NCI-H82 treated with DMSO at 0.1 percent for 48 hours (cell line): ENCODE measurements at regions not wholly inside any gene's neighbourhood (a gene's known extent, or its start where the extent isn't known, plus 50 kb on each side); places are given as distances from the start of the nearest gene placed in this dataset.
"Not testable (repeated sequence)": the region's sequence is repeated elsewhere in the genome, so short reads cannot be mapped to it uniquely, and the experiment has no call there.

Experiments
- DNase-seq: peaks from one replicate; lab custom pipeline; 2025; ENCODE audit not compliant: unreplicated experiment; lab: John Stamatoyannopoulos, UW

GRCh38 chr7:157467496-157468212 is 130.8 kb downstream of the DNAJB6 start:
- no peak for DNase-seq

- DNase-seq, result no peak
Observed at GRCh38 chr7:157468221-157469111, 131.7 kb downstream of the DNAJB6 start.

GRCh38 chr7:157469181-157470016 is 132.6 kb downstream of the DNAJB6 start:
- no peak for DNase-seq

GRCh38 chr7:157470017-157470322 is 133.2 kb downstream of the DNAJB6 start:
- no peak for DNase-seq

GRCh38 chr7:157470701-157471131 is 133.9 kb downstream of the DNAJB6 start:
- DNase-seq, result no peak

- DNase-seq, result no peak
Observed at GRCh38 chr7:157471259-157472125, 134.7 kb downstream of the DNAJB6 start.

- DNase-seq, result no peak
Observed at GRCh38 chr7:157472311-157473050, 135.7 kb downstream of the DNAJB6 start.

- no peak for DNase-seq
Observed at GRCh38 chr7:157473051-157473569, 136.3 kb downstream of the DNAJB6 start.

- DNase-seq, result peak; percentile 5
Observed at GRCh38 chr7:157474685-157475084, 137.9 kb downstream of the DNAJB6 start.

GRCh38 chr7:157475095-157475494 is 138.3 kb downstream of the DNAJB6 start:
- no peak for DNase-seq

GRCh38 chr7:157475601-157476000 is 138.8 kb downstream of the DNAJB6 start:
- DNase-seq, result no peak

- no peak for DNase-seq
Observed at GRCh38 chr7:157476201-157476600, 139.4 kb downstream of the DNAJB6 start.

- DNase-seq, result no peak
Observed at GRCh38 chr7:157476654-157477549, 140.1 kb downstream of the DNAJB6 start.

GRCh38 chr7:157477550-157478212 is 140.9 kb downstream of the DNAJB6 start:
- no peak for DNase-seq

GRCh38 chr7:157478611-157479010 is 141.8 kb downstream of the DNAJB6 start:
- DNase-seq, result not testable (repeated sequence)

- DNase-seq, result no peak
Observed at GRCh38 chr7:157479326-157479725, 142.5 kb downstream of the DNAJB6 start.

- no peak for DNase-seq
Observed at GRCh38 chr7:157480371-157481050, 143.7 kb downstream of the DNAJB6 start.
